HCT116 (cell line): ENCODE measurements at regions not wholly inside any gene's neighbourhood (a gene's known extent, or its start where the extent isn't known, plus 50 kb on each side); places are given as distances from the start of the nearest gene placed in this dataset.

Source experiments
- JUND ChIP-seq: IDR thresholded peaks from 2 replicates; pipeline ENCODE4 v1.6.1; 2012
- POLR2A ChIP-seq: IDR thresholded peaks from 2 replicates; pipeline ENCODE4 v1.7.0; 2011; ENCODE audit warnings: borderline replicate concordance; ENCODE audit not compliant: insufficient read depth, insufficient read length; ENCODE audit errors: extremely low read depth
- ZFX ChIP-seq: fragments of 450-650 bp; IDR thresholded peaks from 2 replicates; pipeline ENCODE4 v1.6.1; 2017
- ZNF274 ChIP-seq: fragments of 200-500 bp; sonication (Bioruptor generic); IDR thresholded peaks from 2 replicates; pipeline ENCODE4 v1.6.1; 2014; ENCODE audit warnings: mild to moderate bottlenecking, low read depth, low read length, inconsistent platforms
- TF ChIP-seq, protein P1 (sequence below), 3 experiments: fragments of 200-600 bp in 1 of 3; sonication (generic) in 1 of 3; IDR thresholded peaks in 2 of 3; conservative IDR thresholded peaks in 1 of 3; 2 replicates each; pipeline ENCODE4 v1.5.1; 2012 to 2017; ENCODE audit warnings: low read depth in 2 of 3, low read length in 2 of 3, antibody characterized with exemption in 1 of 3, borderline replicate concordance in 1 of 3, control low read depth in 1 of 3, mild to moderate bottlenecking in 1 of 3, mixed read lengths in 1 of 3, mixed run types in 1 of 3, moderate library complexity in 1 of 3; ENCODE audit not compliant: insufficient read depth in 1 of 3
- TF ChIP-seq, protein P2 (sequence below): IDR thresholded peaks from 2 replicates; pipeline ENCODE4 v1.6.1; 2012; ENCODE audit warnings: low read depth

GRCh38 chr6:28729501-28730402, 194.0 kb downstream of the TRIM27 start:
- TF ChIP-seq, protein P1, sequence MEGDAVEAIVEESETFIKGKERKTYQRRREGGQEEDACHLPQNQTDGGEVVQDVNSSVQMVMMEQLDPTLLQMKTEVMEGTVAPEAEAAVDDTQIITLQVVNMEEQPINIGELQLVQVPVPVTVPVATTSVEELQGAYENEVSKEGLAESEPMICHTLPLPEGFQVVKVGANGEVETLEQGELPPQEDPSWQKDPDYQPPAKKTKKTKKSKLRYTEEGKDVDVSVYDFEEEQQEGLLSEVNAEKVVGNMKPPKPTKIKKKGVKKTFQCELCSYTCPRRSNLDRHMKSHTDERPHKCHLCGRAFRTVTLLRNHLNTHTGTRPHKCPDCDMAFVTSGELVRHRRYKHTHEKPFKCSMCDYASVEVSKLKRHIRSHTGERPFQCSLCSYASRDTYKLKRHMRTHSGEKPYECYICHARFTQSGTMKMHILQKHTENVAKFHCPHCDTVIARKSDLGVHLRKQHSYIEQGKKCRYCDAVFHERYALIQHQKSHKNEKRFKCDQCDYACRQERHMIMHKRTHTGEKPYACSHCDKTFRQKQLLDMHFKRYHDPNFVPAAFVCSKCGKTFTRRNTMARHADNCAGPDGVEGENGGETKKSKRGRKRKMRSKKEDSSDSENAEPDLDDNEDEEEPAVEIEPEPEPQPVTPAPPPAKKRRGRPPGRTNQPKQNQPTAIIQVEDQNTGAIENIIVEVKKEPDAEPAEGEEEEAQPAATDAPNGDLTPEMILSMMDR (IDR thresholded peaks at IDR 0.05 in 2 of 3, conservative IDR thresholded peaks at IDR 0.05 in 1 of 3; ENCODE audit: borderline replicate concordance in 1 of 3, insufficient read depth in 1 of 3, low read depth in 2 of 3, low read length in 2 of 3) = no peak
- TF ChIP-seq, protein P2, sequence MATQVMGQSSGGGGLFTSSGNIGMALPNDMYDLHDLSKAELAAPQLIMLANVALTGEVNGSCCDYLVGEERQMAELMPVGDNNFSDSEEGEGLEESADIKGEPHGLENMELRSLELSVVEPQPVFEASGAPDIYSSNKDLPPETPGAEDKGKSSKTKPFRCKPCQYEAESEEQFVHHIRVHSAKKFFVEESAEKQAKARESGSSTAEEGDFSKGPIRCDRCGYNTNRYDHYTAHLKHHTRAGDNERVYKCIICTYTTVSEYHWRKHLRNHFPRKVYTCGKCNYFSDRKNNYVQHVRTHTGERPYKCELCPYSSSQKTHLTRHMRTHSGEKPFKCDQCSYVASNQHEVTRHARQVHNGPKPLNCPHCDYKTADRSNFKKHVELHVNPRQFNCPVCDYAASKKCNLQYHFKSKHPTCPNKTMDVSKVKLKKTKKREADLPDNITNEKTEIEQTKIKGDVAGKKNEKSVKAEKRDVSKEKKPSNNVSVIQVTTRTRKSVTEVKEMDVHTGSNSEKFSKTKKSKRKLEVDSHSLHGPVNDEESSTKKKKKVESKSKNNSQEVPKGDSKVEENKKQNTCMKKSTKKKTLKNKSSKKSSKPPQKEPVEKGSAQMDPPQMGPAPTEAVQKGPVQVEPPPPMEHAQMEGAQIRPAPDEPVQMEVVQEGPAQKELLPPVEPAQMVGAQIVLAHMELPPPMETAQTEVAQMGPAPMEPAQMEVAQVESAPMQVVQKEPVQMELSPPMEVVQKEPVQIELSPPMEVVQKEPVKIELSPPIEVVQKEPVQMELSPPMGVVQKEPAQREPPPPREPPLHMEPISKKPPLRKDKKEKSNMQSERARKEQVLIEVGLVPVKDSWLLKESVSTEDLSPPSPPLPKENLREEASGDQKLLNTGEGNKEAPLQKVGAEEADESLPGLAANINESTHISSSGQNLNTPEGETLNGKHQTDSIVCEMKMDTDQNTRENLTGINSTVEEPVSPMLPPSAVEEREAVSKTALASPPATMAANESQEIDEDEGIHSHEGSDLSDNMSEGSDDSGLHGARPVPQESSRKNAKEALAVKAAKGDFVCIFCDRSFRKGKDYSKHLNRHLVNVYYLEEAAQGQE = no peak
- TF ChIP-seq JUND = no peak
- no peak for TF ChIP-seq ZNF274
- no peak for TF ChIP-seq POLR2A
- no peak for TF ChIP-seq ZFX
